K562 (cell line): ENCODE measurements at regions not wholly inside any gene's neighbourhood (a gene's known extent, or its start where the extent isn't known, plus 50 kb on each side); places are given as distances from the start of the nearest gene placed in this dataset.

Experiments
- ATAC-seq: fragments of 200-7000 bp; cut with Tn5 transposase; 3 replicates; pipeline ENCODE4 v1.9.1; 2020; ENCODE audit warnings: moderate library complexity
- BruUV-seq: library from RNA; stranded (reverse); fragments of 400-500 nt; replicated peaks from 2 replicates; lab custom pipeline; 2021; lab: Mats Ljungman, UMichigan
- CTCF ChIA-PET: fragments of 300-600 bp; formaldehyde crosslinking; extraction: SDS; loops from one replicate; lab custom pipeline; 2021; ENCODE audit warnings: low intra/inter-chr PET ratio; lab: Yijun Ruan, JAX
- POLR2A ChIA-PET: fragments of 300-600, 350-650 bp; sonication (Branson Sonifier 250); formaldehyde crosslinking; extraction: SDS; loops from one replicate; lab custom pipeline; 2021; ENCODE audit warnings: antibody characterized with exemption, inconsistent platforms; lab: Yijun Ruan, JAX
- DNase-seq, 4 experiments: peaks; one replicate each; pipeline versions ENCODE4 v3.0.0 to v3.0.0-alpha.2; 2011 to 2018; ENCODE audit warnings: low spot score in 3 of 4, mixed read lengths in 3 of 4; ENCODE audit errors: extremely low read depth in 1 of 4
- FAIRE-seq: peaks from 2 replicates; lab custom pipeline; 2011; peaks lifted over from hg19 to GRCh38; lab: Jason Lieb, UNC
- H2AFZ ChIP-seq: 2 replicates; pipeline ENCODE4 v1.6.0; 2011; ENCODE audit warnings: low read depth, low read length, control low read depth, inconsistent platforms
- H3K27ac ChIP-seq: fragments of 200-600 bp; 3 replicates; pipeline ENCODE4 v1.8.0; 2011; ENCODE audit warnings: low read depth, mild to moderate bottlenecking, control low read depth, inconsistent platforms, low read length, moderate library complexity, mixed read lengths; ENCODE audit errors: extremely low read depth
- H3K27me3 ChIP-seq, 2 experiments: fragments of 300-600 bp in 1 of 2; 2 replicates in 1 of 2; 3 replicates in 1 of 2; pipeline versions ENCODE4 v1.6.0 to v1.8.0; 2011; ENCODE audit warnings: inconsistent platforms in 2 of 2, low read length in 2 of 2, mild to moderate bottlenecking in 1 of 2, mixed read lengths in 1 of 2, moderate library complexity in 1 of 2; ENCODE audit not compliant: control insufficient read depth in 2 of 2, insufficient read depth in 2 of 2
- H3K36me3 ChIP-seq: fragments of 300-600 bp; 3 replicates; pipeline ENCODE4 v1.8.0; 2011; ENCODE audit warnings: mild to moderate bottlenecking, low read length, inconsistent platforms; ENCODE audit not compliant: control insufficient read depth, insufficient read depth
- H3K4me1 ChIP-seq, 2 experiments: fragments of 200-600 bp in 1 of 2; replicated peaks in 1 of 2; 2 replicates in 1 of 2; 3 replicates in 1 of 2; pipeline versions ENCODE4 v1.5.1 to v1.8.0; 2011; ENCODE audit warnings: inconsistent platforms in 2 of 2, low read length in 2 of 2, mild to moderate bottlenecking in 1 of 2, mixed read lengths in 1 of 2, moderate library complexity in 1 of 2; ENCODE audit not compliant: control insufficient read depth in 2 of 2, insufficient read depth in 2 of 2
- H3K4me2 ChIP-seq: 2 replicates; pipeline ENCODE4 v1.6.1; 2011; ENCODE audit warnings: low read length, control low read depth, inconsistent platforms, mixed read lengths; ENCODE audit not compliant: insufficient read depth
- H3K4me3 ChIP-seq: fragments of 200-600 bp; sonication (generic), shearing (Covaris generic); 2 replicates; pipeline ENCODE4 v1.5.1; 2016; ENCODE audit warnings: control low read depth, inconsistent platforms
- H3K79me2 ChIP-seq: fragments of 200-600 bp; 3 replicates; pipeline ENCODE4 v1.8.0; 2011; ENCODE audit warnings: low read length, inconsistent platforms; ENCODE audit not compliant: control insufficient read depth, insufficient read depth
- H3K9ac ChIP-seq, 2 experiments: 2 replicates each; pipeline versions ENCODE4 v1.6.0 to v1.6.1; 2011; ENCODE audit warnings: low read depth in 2 of 2, low read length in 2 of 2, control low read depth in 1 of 2, inconsistent platforms in 1 of 2, mild to moderate bottlenecking in 1 of 2, mixed read lengths in 1 of 2; ENCODE audit not compliant: insufficient read depth in 1 of 2
- H3K9me1 ChIP-seq: one replicate; pipeline ENCODE4 v1.6.0; 2011; ENCODE audit warnings: inconsistent platforms, mild to moderate bottlenecking, low read length, moderate library complexity; ENCODE audit not compliant: control insufficient read depth, insufficient read depth
- H3K9me3 ChIP-seq: replicated peaks from 2 replicates; pipeline ENCODE4 v1.5.1; 2011; ENCODE audit warnings: low read depth, low read length, inconsistent platforms; ENCODE audit not compliant: control insufficient read depth, insufficient read depth
- H4K20me1 ChIP-seq: replicated peaks from 2 replicates; pipeline ENCODE4 v1.6.1; 2011; ENCODE audit warnings: low read length, inconsistent platforms, mixed read lengths; ENCODE audit not compliant: control insufficient read depth, insufficient read depth
- MECOM ChIP-seq: fragments of 250-450 bp; sonication (Bioruptor Pico); IDR thresholded peaks from 2 replicates; pipeline ENCODE4 v1.8.0; 2022; ENCODE audit warnings: inconsistent platforms
- POLR2AphosphoS2 ChIP-seq: IDR thresholded peaks from 2 replicates; pipeline ENCODE4 v1.6.1; 2012; ENCODE audit warnings: low read length, improper control_type of control experiment
- U2AF2 ChIP-seq: fragments of 200-400 bp; formaldehyde crosslinking; optimal IDR thresholded peaks from 2 replicates; pipeline ENCODE3; 2017; ENCODE audit warnings: low read depth, mild to moderate bottlenecking, low read length
- YY1 ChIP-seq, 3 experiments: IDR thresholded peaks; 2 replicates each; pipeline ENCODE4 v1.6.1; 2011; ENCODE audit warnings: low read length in 2 of 3, mild to moderate bottlenecking in 2 of 3, moderate library complexity in 2 of 3, borderline replicate concordance in 1 of 3, control low read depth in 1 of 3, low read depth in 1 of 3; ENCODE audit not compliant: insufficient read depth in 3 of 3, insufficient replicate concordance in 2 of 3, control insufficient read depth in 1 of 3, insufficient read length in 1 of 3; ENCODE audit errors: extremely low read depth in 1 of 3
- ZFP36 ChIP-seq: fragments of 150-350 bp; IDR thresholded peaks from 2 replicates; pipeline ENCODE4 v1.6.1; 2018; ENCODE audit warnings: low read length, low read depth; ENCODE audit not compliant: partially characterized antibody
- ZNF354B ChIP-seq: fragments of 250-450 bp; sonication (Bioruptor Pico); IDR thresholded peaks from 2 replicates; pipeline ENCODE4 v1.4.0; 2020
- ZNF408 ChIP-seq: fragments of 250-450 bp; sonication (Bioruptor Pico); IDR thresholded peaks from 2 replicates; pipeline ENCODE4 v1.4.0; 2020; ENCODE audit warnings: low read depth, mild to moderate bottlenecking, moderate library complexity
- ZNF699 ChIP-seq: fragments of 250-450 bp; sonication (Bioruptor Pico); IDR thresholded peaks from 2 replicates; pipeline ENCODE4 v1.8.0; 2021; ENCODE audit warnings: mild to moderate bottlenecking, moderate library complexity; ENCODE audit not compliant: insufficient replicate concordance
- WGBS: fragments of 100-300 bp; shearing (Covaris generic); methylation state at CpG from one replicate; pipeline ENCODE4 v1.1.6; 2016; ENCODE audit warnings: low coverage, mixed read lengths; ENCODE audit not compliant: insufficient coverage; ENCODE audit errors: missing lambda C conversion rate; 5-methylcytosine and 5-hydroxymethylcytosine counted together
- in situ Hi-C: fragments of 300-500 bp; cut with MboI; formaldehyde crosslinking; loops from 4 replicates; pipeline ENCODE4 v1.15.0; 2018; ENCODE audit warnings: inconsistent platforms, mixed read lengths
- intact Hi-C: fragments of 100-400 bp; cut with micrococcal nuclease; formaldehyde crosslinking; loops from 2 replicates; pipeline ENCODE4 v1.14.2; 2022
- TF ChIP-seq, protein P1 (sequence below), 2 experiments: fragments of 250-450 bp in 1 of 2; fragments of 450-650 bp in 1 of 2; sonication (Bioruptor Pico) in 1 of 2; IDR thresholded peaks; 2 replicates each; pipeline versions ENCODE4 v1.6.1 to v1.8.0; 2016 to 2021; ENCODE audit warnings: mild to moderate bottlenecking in 2 of 2, moderate library complexity in 2 of 2, missing compliant biosample characterization in 1 of 2, missing genetic modification characterization in 1 of 2
- TF ChIP-seq, protein P2 (sequence below), 2 experiments: fragments of 450-650 bp in 1 of 2; sonication (generic) in 1 of 2; formaldehyde crosslinking in 1 of 2; IDR thresholded peaks; 2 replicates each; pipeline versions ENCODE4 v1.7.1 to v1.9.0; 2016 to 2022; ENCODE audit warnings: inconsistent platforms in 1 of 2, mild to moderate bottlenecking in 1 of 2, missing genetic modification reagents in 1 of 2

DNA sequence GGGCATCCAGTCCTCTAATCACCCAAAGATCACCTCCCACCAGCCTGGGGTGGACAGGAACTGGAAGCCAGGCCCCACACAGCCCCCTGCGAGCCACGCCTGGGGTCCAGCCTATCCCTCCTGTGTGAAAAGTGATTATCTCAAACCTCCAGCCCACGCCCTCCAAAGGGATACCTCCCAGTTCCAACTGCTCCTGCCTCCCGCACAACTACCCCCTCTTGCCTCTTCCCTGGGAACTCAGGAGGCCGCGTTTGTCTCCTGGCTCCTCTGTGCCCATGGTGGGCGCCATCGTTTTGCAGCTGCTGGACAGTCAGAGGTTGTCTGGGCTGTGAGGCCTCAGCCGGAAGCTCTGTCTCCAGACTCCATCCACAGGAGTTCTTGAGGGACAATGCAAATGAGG is 305.9 kb downstream of the AJAP1 start (continued):
- TF ChIP-seq, protein P1, sequence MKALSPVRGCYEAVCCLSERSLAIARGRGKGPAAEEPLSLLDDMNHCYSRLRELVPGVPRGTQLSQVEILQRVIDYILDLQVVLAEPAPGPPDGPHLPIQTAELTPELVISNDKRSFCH (CRISPR knock-in tag; IDR thresholded peaks at IDR 0.05): no peak
- TF ChIP-seq, protein P1 (tag; IDR thresholded peaks at IDR 0.05): no peak

DNA sequence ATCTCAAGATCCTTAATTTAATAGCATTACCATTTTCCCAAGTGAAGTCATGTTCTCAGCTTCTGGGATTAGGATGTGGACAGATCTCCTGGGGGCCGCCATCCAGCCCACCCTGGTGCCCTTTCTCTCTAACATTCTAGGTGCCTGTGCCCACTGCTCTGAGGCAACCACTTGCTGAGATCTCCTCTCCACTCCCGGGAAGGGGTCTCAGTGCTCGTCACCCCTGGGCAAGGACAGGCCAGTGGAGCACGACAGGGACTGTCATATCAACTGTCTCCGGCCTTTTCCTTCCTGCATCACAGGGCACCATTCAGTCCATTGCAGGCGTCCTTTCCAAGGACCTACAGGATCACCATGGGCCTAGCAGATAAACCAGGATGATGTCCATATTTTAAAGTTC is 304.8 kb downstream of the AJAP1 start:
- CTCF ChIA-PET: no interaction called here
- H3K79me2 ChIP-seq: no peaks in the 10 kb centered on the region
- no peaks in the 10 kb centered on the region for H3K4me1 ChIP-seq
- H3K9me1 ChIP-seq: no peaks in the 10 kb centered on the region
- intact Hi-C loops (no loop called here), in situ Hi-C loops (no loop called here)
- no peak overlapping the region for H3K4me3 ChIP-seq
- BruUV-seq: no TSS peak
- H4K20me1 ChIP-seq: no peaks in the 10 kb centered on the region
- no peak for FAIRE-seq
- no peak overlapping the region for H3K27ac ChIP-seq
- 0% methylated on average over 6 of the region's 6 CpGs for WGBS
- H3K9me3 ChIP-seq: no peaks in the 10 kb centered on the region
- POLR2A ChIA-PET: interaction anchor here (1.5 kb wide), 1 partner anchor 17 kb away, joined by 4 read pairs; no protein-coding TSS in a partner anchor
- DNase-seq: no peak
- H3K9ac ChIP-seq: no peak overlapping the region
- H3K4me2 ChIP-seq: no peak overlapping the region
- ATAC-seq: no peak
- H2AFZ ChIP-seq: no peak overlapping the region
- peaks cover 0 to 5% of the 10 kb centered on the region in 2 experiments; a peak in 2 of 5 replicates for H3K27me3 ChIP-seq
- H3K36me3 ChIP-seq: no peaks in the 10 kb centered on the region
- TF ChIP-seq ZNF354B (CRISPR knock-in tag) (no peak), ZNF408 (CRISPR knock-in tag) (no peak), U2AF2 (no peak), POLR2AphosphoS2 (no peak), ZNF699 (CRISPR knock-in tag) (no peak), ZFP36 (no peak), MECOM (CRISPR knock-in tag) (no peak), YY1 (IDR thresholded peaks at IDR 0.05; ENCODE audit: borderline replicate concordance in 1 of 3, control insufficient read depth in 1 of 3, extremely low read depth in 1 of 3, insufficient read depth in 3 of 3, insufficient read length in 1 of 3, insufficient replicate concordance in 2 of 3, low read depth in 1 of 3, low read length in 2 of 3) (no peak)
- TF ChIP-seq, protein P2, sequence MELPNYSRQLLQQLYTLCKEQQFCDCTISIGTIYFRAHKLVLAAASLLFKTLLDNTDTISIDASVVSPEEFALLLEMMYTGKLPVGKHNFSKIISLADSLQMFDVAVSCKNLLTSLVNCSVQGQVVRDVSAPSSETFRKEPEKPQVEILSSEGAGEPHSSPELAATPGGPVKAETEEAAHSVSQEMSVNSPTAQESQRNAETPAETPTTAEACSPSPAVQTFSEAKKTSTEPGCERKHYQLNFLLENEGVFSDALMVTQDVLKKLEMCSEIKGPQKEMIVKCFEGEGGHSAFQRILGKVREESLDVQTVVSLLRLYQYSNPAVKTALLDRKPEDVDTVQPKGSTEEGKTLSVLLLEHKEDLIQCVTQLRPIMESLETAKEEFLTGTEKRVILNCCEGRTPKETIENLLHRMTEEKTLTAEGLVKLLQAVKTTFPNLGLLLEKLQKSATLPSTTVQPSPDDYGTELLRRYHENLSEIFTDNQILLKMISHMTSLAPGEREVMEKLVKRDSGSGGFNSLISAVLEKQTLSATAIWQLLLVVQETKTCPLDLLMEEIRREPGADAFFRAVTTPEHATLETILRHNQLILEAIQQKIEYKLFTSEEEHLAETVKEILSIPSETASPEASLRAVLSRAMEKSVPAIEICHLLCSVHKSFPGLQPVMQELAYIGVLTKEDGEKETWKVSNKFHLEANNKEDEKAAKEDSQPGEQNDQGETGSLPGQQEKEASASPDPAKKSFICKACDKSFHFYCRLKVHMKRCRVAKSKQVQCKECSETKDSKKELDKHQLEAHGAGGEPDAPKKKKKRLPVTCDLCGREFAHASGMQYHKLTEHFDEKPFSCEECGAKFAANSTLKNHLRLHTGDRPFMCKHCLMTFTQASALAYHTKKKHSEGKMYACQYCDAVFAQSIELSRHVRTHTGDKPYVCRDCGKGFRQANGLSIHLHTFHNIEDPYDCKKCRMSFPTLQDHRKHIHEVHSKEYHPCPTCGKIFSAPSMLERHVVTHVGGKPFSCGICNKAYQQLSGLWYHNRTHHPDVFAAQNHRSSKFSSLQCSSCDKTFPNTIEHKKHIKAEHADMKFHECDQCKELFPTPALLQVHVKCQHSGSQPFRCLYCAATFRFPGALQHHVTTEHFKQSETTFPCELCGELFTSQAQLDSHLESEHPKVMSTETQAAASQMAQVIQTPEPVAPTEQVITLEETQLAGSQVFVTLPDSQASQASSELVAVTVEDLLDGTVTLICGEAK (IDR thresholded peaks at IDR 0.05): no peak
- TF ChIP-seq, protein P2 (CRISPR knock-in tag; IDR thresholded peaks at IDR 0.05): no peak
